ENCODE measurements at regions not wholly inside any gene's neighbourhood (a gene's known extent, or its start where the extent isn't known, plus 50 kb on each side); places are given as distances from the start of the nearest gene placed in this dataset.

GRCh38 chr1:79252598-79252997 lies 246.1 kb upstream of the ADGRL4 start:
- TF ChIP-seq CTCF (IDR thresholded peaks at IDR 0.05; ENCODE audit: low read depth, low read length, missing input control) (no peak), SP1 (IDR thresholded peaks at IDR 0.05) (no peak), MAX (IDR thresholded peaks at IDR 0.05) (no peak), YY1 (IDR thresholded peaks at IDR 0.05) (no peak), EGR1 (IDR thresholded peaks at IDR 0.05; ENCODE audit: low read depth in 2 of 2) (no peak)

Data from liver (tissue), 3 donors.